ENCODE measurements at regions not wholly inside any gene's neighbourhood (a gene's known extent, or its start where the extent isn't known, plus 50 kb on each side); places are given as distances from the start of the nearest gene placed in this dataset.

DNA sequence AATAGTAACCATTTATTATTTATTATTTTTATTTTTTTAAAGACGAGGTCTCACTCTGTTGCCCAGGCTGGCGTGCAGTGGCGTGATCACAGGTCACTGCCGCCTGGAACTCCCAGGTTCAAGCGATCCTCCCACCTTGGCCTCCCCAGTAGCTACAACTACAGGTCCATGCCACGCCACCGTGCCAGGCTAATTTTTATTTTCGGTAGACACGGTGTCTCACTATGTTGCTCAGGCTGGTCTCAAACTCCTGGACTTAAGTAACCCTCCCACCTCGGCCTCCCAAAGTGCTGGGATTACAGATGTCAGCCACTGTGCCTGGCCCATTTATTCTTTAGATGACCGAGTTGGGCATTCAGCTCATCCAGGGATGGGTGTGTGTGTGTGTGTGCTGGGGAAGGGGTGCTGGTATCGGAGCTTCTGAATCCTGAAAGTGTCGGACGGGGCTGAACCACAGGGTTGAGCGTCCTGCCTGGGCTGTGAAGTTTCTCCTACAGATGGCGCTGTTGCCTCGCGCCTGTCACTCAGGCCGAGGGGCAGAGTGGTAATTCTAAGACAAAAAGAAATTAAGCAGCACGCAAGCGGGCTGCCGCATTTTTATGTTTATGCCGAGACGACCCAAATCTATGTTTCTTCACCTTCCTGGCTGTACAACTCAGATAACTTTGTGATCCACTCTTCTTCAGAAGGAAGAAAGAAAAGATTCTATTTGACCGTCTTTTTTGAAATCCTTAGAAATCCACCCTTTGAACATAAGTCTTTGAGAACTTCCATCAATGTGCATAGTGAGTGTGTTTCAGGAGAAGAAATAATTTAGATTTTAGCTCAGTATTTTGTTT, 252.8 kb downstream of the CDH26 start:
- H3K36me3 ChIP-seq (replicated peaks in 1 of 2; ENCODE audit: control insufficient read depth in 1 of 2, insufficient read depth in 2 of 2, low read length in 1 of 2): no peaks in the 10 kb centered on the region
- H3K79me2 ChIP-seq (ENCODE audit: insufficient read depth): no peaks in the 10 kb centered on the region
- no peaks in the 10 kb centered on the region for H4K20me1 ChIP-seq (ENCODE audit: insufficient read depth)
- DNase-seq: peak; percentile 70
- H3K9me3 ChIP-seq: no peaks in the 10 kb centered on the region
- ChIA-PET POLR2A (no interaction called here), CTCF (interaction anchor here (0.5 to 7.9 kb wide), 95 partner anchors 8 to 1686 kb away, joined by 3 to 81 read pairs (median 4); no protein-coding TSS in a partner anchor)
- WGBS (ENCODE audit: low lambda C conversion rate): 18% methylated on average over 25 of the region's 25 CpGs
- H3K4me3 ChIP-seq (ENCODE audit: low read depth in 2 of 2, low read length in 1 of 2): no peak overlapping the region
- no peak overlapping the region for H2AFZ ChIP-seq (ENCODE audit: low read depth)
- no peak overlapping the region for H3K4me2 ChIP-seq
- TF ChIP-seq, protein P1, sequence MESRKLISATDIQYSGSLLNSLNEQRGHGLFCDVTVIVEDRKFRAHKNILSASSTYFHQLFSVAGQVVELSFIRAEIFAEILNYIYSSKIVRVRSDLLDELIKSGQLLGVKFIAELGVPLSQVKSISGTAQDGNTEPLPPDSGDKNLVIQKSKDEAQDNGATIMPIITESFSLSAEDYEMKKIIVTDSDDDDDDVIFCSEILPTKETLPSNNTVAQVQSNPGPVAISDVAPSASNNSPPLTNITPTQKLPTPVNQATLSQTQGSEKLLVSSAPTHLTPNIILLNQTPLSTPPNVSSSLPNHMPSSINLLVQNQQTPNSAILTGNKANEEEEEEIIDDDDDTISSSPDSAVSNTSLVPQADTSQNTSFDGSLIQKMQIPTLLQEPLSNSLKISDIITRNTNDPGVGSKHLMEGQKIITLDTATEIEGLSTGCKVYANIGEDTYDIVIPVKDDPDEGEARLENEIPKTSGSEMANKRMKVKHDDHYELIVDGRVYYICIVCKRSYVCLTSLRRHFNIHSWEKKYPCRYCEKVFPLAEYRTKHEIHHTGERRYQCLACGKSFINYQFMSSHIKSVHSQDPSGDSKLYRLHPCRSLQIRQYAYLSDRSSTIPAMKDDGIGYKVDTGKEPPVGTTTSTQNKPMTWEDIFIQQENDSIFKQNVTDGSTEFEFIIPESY (IDR thresholded peaks at IDR 0.05; ENCODE audit: borderline replicate concordance, low read depth): no peak
- peak; percentile 92 for TF ChIP-seq RAD21 (IDR thresholded peaks at IDR 0.05; ENCODE audit: low read length)
- no peak for TF ChIP-seq YY1 (IDR thresholded peaks at IDR 0.05; ENCODE audit: low read depth)
- no peak for TF ChIP-seq TAF1 (IDR thresholded peaks at IDR 0.05; ENCODE audit: borderline replicate concordance, low read depth, low read length)
- no peak for TF ChIP-seq TCF12 (IDR thresholded peaks at IDR 0.05)
- no peak for TF ChIP-seq RFX5 (IDR thresholded peaks at IDR 0.05; ENCODE audit: low read length)
- TF ChIP-seq RXRA (IDR thresholded peaks at IDR 0.05; ENCODE audit: borderline replicate concordance, low read depth): no peak
- TF ChIP-seq GABPA (IDR thresholded peaks at IDR 0.05; ENCODE audit: low read depth): no peak
- peak; percentile 77 for TF ChIP-seq SMC3 (IDR thresholded peaks at IDR 0.05; ENCODE audit: low read depth, low read length)
- TF ChIP-seq FOSL2 (IDR thresholded peaks at IDR 0.05; ENCODE audit: borderline replicate concordance, low read depth): no peak
- no peak for TF ChIP-seq EP300 (IDR thresholded peaks at IDR 0.05; ENCODE audit: borderline replicate concordance in 1 of 2, low read depth in 1 of 2, low read length in 1 of 2)
- TF ChIP-seq, protein P2, sequence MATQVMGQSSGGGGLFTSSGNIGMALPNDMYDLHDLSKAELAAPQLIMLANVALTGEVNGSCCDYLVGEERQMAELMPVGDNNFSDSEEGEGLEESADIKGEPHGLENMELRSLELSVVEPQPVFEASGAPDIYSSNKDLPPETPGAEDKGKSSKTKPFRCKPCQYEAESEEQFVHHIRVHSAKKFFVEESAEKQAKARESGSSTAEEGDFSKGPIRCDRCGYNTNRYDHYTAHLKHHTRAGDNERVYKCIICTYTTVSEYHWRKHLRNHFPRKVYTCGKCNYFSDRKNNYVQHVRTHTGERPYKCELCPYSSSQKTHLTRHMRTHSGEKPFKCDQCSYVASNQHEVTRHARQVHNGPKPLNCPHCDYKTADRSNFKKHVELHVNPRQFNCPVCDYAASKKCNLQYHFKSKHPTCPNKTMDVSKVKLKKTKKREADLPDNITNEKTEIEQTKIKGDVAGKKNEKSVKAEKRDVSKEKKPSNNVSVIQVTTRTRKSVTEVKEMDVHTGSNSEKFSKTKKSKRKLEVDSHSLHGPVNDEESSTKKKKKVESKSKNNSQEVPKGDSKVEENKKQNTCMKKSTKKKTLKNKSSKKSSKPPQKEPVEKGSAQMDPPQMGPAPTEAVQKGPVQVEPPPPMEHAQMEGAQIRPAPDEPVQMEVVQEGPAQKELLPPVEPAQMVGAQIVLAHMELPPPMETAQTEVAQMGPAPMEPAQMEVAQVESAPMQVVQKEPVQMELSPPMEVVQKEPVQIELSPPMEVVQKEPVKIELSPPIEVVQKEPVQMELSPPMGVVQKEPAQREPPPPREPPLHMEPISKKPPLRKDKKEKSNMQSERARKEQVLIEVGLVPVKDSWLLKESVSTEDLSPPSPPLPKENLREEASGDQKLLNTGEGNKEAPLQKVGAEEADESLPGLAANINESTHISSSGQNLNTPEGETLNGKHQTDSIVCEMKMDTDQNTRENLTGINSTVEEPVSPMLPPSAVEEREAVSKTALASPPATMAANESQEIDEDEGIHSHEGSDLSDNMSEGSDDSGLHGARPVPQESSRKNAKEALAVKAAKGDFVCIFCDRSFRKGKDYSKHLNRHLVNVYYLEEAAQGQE (IDR thresholded peaks at IDR 0.05; ENCODE audit: low read depth, low read length): no peak
- no peak for TF ChIP-seq SIN3A (IDR thresholded peaks at IDR 0.05; ENCODE audit: borderline replicate concordance, low read depth, low read length)
- no peak for TF ChIP-seq FOXM1 (IDR thresholded peaks at IDR 0.05; ENCODE audit: low read depth)
- TF ChIP-seq, protein P3, sequence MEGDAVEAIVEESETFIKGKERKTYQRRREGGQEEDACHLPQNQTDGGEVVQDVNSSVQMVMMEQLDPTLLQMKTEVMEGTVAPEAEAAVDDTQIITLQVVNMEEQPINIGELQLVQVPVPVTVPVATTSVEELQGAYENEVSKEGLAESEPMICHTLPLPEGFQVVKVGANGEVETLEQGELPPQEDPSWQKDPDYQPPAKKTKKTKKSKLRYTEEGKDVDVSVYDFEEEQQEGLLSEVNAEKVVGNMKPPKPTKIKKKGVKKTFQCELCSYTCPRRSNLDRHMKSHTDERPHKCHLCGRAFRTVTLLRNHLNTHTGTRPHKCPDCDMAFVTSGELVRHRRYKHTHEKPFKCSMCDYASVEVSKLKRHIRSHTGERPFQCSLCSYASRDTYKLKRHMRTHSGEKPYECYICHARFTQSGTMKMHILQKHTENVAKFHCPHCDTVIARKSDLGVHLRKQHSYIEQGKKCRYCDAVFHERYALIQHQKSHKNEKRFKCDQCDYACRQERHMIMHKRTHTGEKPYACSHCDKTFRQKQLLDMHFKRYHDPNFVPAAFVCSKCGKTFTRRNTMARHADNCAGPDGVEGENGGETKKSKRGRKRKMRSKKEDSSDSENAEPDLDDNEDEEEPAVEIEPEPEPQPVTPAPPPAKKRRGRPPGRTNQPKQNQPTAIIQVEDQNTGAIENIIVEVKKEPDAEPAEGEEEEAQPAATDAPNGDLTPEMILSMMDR (IDR thresholded peaks at IDR 0.05): peak; percentile 30; the same call in 1 of the 2 replicates
- no peak for TF ChIP-seq RCOR1 (IDR thresholded peaks at IDR 0.05; ENCODE audit: low read length)
- no peak for TF ChIP-seq JUND (IDR thresholded peaks at IDR 0.05)
- no peak for TF ChIP-seq CHD2 (IDR thresholded peaks at IDR 0.05; ENCODE audit: low read length, partially characterized antibody)
- H3K9me2 ChIP-seq: no peaks in the 10 kb centered on the region
- no peaks in the 10 kb centered on the region for H3F3A ChIP-seq (replicated peaks; ENCODE audit: insufficient read depth)
- no peaks in the 10 kb centered on the region for H3K27me3 ChIP-seq (ENCODE audit: insufficient read depth)
- peaks cover 0 to 31% of the 10 kb centered on the region in 2 experiments; a peak in 1 of 4 replicates for H3K4me1 ChIP-seq (ENCODE audit: control insufficient read depth in 1 of 2, insufficient read depth in 2 of 2, low read depth in 1 of 2, low read length in 1 of 2)
- no peak overlapping the region for H3K9ac ChIP-seq
- H3K27ac ChIP-seq (ENCODE audit: low read depth in 2 of 2, low read length in 1 of 2): no peak overlapping the region

Data from SK-N-SH (cell line).